Fibroblast of upper back skin (primary cell): ENCODE measurements at regions not wholly inside any gene's neighbourhood (a gene's known extent, or its start where the extent isn't known, plus 50 kb on each side); places are given as distances from the start of the nearest gene placed in this dataset.
A peak's percentile ranks its signal among the peaks of the same experiment; 100 is the strongest.

Source experiments
- DNase-seq: peaks from one replicate; pipeline ENCODE4 v3.0.0-alpha.2; 2013

GRCh38 chr3:167188592-167188991 is 191.5 kb downstream of the ZBBX start:
- no peak for DNase-seq

GRCh38 chr3:167187221-167187620 is 192.9 kb downstream of the ZBBX start:
- no peak for DNase-seq

- DNase-seq = no peak
These were observed 195.6 kb downstream of the ZBBX start for GRCh38 chr3:167184511-167184910.

GRCh38 chr3:167172377-167172776 is 207.7 kb downstream of the ZBBX start:
- no peak for DNase-seq

- no peak for DNase-seq
These were observed 212.6 kb downstream of the ZBBX start for GRCh38 chr3:167167491-167167890.

- DNase-seq = no peak
These were observed 213.4 kb downstream of the ZBBX start for GRCh38 chr3:167166594-167167253.

- DNase-seq = no peak
These were observed 214.1 kb downstream of the ZBBX start for GRCh38 chr3:167166012-167166411.

- no peak for DNase-seq
These were observed 216.5 kb downstream of the ZBBX start for GRCh38 chr3:167163580-167163979.

GRCh38 chr3:167162083-167162482 is 218.0 kb downstream of the ZBBX start:
- no peak for DNase-seq

- no peak for DNase-seq
These were observed 219.3 kb downstream of the ZBBX start for GRCh38 chr3:167160781-167161180.

- DNase-seq = no peak
These were observed 228.5 kb downstream of the ZBBX start for GRCh38 chr3:167151636-167152035.

GRCh38 chr3:167148136-167148535 is 232.0 kb downstream of the ZBBX start:
- no peak for DNase-seq

GRCh38 chr3:167146911-167147310 is 233.2 kb downstream of the ZBBX start:
- no peak for DNase-seq

- DNase-seq = no peak
These were observed 254.3 kb downstream of the ZBBX start for GRCh38 chr3:167125612-167126407.

GRCh38 chr3:167120828-167121227 is 259.3 kb downstream of the ZBBX start:
- no peak for DNase-seq

GRCh38 chr3:167116120-167116922 is 263.8 kb downstream of the ZBBX start:
- no peak for DNase-seq

- no peak for DNase-seq
These were observed 264.7 kb downstream of the ZBBX start for GRCh38 chr3:167115331-167115934.

GRCh38 chr3:167114619-167115018 is 265.5 kb downstream of the ZBBX start:
- no peak for DNase-seq

GRCh38 chr3:167113035-167113830 is 266.9 kb downstream of the ZBBX start:
- DNase-seq = no peak

- peak; percentile 7 for DNase-seq
These were observed 269.2 kb downstream of the ZBBX start for GRCh38 chr3:167110901-167111300.

GRCh38 chr3:167109746-167110145 is 270.4 kb downstream of the ZBBX start:
- no peak for DNase-seq

- DNase-seq = no peak
These were observed 273.6 kb downstream of the ZBBX start for GRCh38 chr3:167106456-167106855.
